Lower lobe of right lung (tissue), 2 donors: ENCODE measurements at regions not wholly inside any gene's neighbourhood (a gene's known extent, or its start where the extent isn't known, plus 50 kb on each side); places are given as distances from the start of the nearest gene placed in this dataset.

ENCODE experiments used
- ATAC-seq, 2 donors: fragments of 200-7000 bp; cut with Tn5 transposase; one replicate each; pipeline ENCODE4 v1.9.1; 2020 to 2022; ENCODE audit warnings: mild to moderate bottlenecking in 2 of 2, moderate library complexity in 2 of 2
- DNase-seq: peaks from one replicate; pipeline ENCODE4 v3.0.0-alpha.2; 2020
- H3K27ac ChIP-seq: fragments of 200-600 bp; one replicate; pipeline ENCODE4 v1.8.0; 2022
- H3K27me3 ChIP-seq: fragments of 200-600 bp; one replicate; pipeline ENCODE4 v1.8.0; 2022; ENCODE audit warnings: low read depth
- H3K36me3 ChIP-seq: fragments of 200-600 bp; one replicate; pipeline ENCODE4 v1.8.0; 2022; ENCODE audit warnings: mild to moderate bottlenecking
- H3K4me1 ChIP-seq: fragments of 200-600 bp; one replicate; pipeline ENCODE4 v1.8.0; 2022
- H3K4me3 ChIP-seq: fragments of 200-600 bp; one replicate; pipeline ENCODE4 v1.8.0; 2022; ENCODE audit warnings: mild to moderate bottlenecking
- H3K9me3 ChIP-seq: fragments of 200-600 bp; one replicate; pipeline ENCODE4 v1.8.0; 2022
- intact Hi-C: fragments of 100-400 bp; cut with DNase I; formaldehyde crosslinking; loops from one replicate; pipeline ENCODE4 v1.11.0; 2022
- TF ChIP-seq, protein P1 (sequence below): fragments of 200-600 bp; IDR thresholded peaks from one replicate; pipeline ENCODE4 v1.8.0; 2022; ENCODE audit warnings: antibody characterized with exemption, mild to moderate bottlenecking
- donor health status: DM: no; HTN: yes; CAD: no; lungs with severe emphysema.

DNA sequence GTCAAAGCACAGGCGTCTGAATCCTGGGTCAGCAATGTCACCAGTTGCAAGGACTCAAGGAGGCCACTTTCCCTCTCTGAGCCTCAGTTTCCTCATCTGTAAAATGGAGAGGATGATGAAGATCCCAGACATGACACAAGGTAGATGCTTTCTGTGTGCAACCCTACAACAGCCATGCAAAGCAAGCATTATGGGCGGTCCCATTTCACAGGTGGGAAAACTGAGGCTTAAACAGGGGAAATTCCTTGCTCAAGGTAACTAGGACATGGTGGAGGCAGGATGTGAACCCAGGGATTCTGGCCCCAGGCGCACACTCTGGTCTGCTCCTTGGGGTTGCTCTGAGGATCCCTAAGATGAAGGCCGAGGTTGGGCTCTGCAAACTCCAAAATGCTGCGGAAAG, 311.0 kb downstream of the PTPRU start:
- Histone ChIP-seq H3K27ac (no peak overlapping the region), H3K9me3 (no peaks in the 10 kb centered on the region), H3K4me1 (no peaks in the 10 kb centered on the region), H3K4me3 (no peak overlapping the region), H3K27me3 (no peaks in the 10 kb centered on the region), H3K36me3 (no peaks in the 10 kb centered on the region)
- DNase-seq (no peak), ATAC-seq (no peak)
- TF ChIP-seq, protein P1, sequence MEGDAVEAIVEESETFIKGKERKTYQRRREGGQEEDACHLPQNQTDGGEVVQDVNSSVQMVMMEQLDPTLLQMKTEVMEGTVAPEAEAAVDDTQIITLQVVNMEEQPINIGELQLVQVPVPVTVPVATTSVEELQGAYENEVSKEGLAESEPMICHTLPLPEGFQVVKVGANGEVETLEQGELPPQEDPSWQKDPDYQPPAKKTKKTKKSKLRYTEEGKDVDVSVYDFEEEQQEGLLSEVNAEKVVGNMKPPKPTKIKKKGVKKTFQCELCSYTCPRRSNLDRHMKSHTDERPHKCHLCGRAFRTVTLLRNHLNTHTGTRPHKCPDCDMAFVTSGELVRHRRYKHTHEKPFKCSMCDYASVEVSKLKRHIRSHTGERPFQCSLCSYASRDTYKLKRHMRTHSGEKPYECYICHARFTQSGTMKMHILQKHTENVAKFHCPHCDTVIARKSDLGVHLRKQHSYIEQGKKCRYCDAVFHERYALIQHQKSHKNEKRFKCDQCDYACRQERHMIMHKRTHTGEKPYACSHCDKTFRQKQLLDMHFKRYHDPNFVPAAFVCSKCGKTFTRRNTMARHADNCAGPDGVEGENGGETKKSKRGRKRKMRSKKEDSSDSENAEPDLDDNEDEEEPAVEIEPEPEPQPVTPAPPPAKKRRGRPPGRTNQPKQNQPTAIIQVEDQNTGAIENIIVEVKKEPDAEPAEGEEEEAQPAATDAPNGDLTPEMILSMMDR = no peak
- intact Hi-C loops = no loop called here

DNA sequence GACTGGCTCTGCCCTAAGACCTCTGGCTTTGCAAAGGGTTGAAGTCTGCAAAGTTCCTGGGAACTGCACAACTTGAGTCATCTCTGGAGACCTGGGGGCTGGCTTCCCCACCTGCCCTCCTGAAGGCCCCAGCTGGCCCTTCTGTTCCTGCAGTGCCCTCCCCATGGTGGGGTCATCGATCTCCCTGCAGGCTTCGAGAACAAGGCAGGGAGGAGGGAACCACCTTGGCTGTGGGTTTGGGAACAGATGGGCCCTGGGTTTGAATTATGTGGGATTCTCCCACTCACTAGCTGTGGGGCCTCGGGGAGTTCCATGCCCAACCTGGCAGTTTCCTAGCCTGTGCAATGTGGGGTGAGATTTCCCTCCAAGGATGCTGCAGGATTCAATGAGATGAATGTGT, 310.2 kb downstream of the PTPRU start:
- Histone ChIP-seq H3K4me3 (no peak overlapping the region), H3K9me3 (no peaks in the 10 kb centered on the region), H3K4me1 (no peaks in the 10 kb centered on the region), H3K36me3 (no peaks in the 10 kb centered on the region), H3K27me3 (no peaks in the 10 kb centered on the region), H3K27ac (no peak overlapping the region)
- intact Hi-C loops = no loop called here
- no peak for ATAC-seq
- DNase-seq = no peak
- TF ChIP-seq, protein P1 = no peak

DNA sequence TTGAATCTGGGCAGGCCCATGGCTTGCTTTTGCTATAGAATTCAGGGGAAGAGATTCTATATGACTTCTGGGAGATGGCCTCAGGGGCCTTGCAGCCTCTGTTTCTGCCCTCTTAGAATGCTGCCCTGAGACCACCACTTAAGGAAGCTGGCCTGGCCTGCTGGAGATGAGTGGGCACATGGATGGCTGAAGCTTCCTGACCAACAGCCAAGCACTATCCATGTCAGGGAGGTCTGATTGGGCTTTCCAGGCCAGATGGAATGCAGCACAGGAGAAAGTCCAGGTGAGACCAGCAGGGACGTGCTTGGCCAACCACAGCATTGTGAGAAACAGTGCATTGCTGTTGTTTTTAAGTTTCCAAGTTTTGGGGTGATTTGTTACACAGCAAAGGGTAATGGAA, 308.1 kb downstream of the PTPRU start:
- Histone ChIP-seq H3K27me3 (peaks cover 6% of the 10 kb centered on the region), H3K36me3 (no peaks in the 10 kb centered on the region), H3K4me1 (no peaks in the 10 kb centered on the region), H3K4me3 (no peak overlapping the region), H3K9me3 (no peaks in the 10 kb centered on the region), H3K27ac (no peak overlapping the region)
- intact Hi-C loops = no loop called here
- TF ChIP-seq, protein P1 = no peak
- DNase-seq (no peak), ATAC-seq (no peak)

DNA sequence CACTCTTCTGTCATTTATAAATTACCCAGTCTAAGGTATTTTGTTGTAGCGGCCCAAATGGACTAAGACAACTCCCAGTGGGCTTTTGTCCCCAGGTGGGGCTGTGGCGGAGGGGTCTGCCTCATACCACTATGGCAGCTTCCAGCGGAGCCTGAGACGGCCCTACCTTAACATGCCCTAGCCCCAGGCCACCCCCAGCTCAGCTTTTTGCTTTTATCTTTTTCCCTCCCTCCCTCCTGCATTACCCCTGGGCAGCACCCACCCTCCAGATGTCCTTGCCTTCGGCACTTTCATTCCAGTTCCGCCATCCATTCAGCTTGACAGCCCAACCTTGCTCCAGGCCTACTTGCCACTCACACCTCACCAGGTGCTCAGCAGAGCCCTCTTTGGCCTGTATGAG, 307.3 kb downstream of the PTPRU start:
- DNase-seq (no peak), ATAC-seq (no peak)
- intact Hi-C loops = no loop called here
- Histone ChIP-seq H3K9me3 (no peaks in the 10 kb centered on the region), H3K4me3 (no peak overlapping the region), H3K27me3 (peaks cover 6% of the 10 kb centered on the region), H3K36me3 (no peaks in the 10 kb centered on the region), H3K27ac (no peak overlapping the region), H3K4me1 (no peaks in the 10 kb centered on the region)
- TF ChIP-seq, protein P1 = no peak

- ATAC-seq (no peak), DNase-seq (no peak)
- Histone ChIP-seq H3K27me3 (peaks cover 6% of the 10 kb centered on the region), H3K27ac (no peak overlapping the region), H3K4me1 (no peaks in the 10 kb centered on the region), H3K36me3 (no peaks in the 10 kb centered on the region), H3K9me3 (no peaks in the 10 kb centered on the region), H3K4me3 (no peak overlapping the region)
- intact Hi-C loops = no loop called here
- TF ChIP-seq, protein P1 = no peak
Measured at GRCh38 chr1:29542548-29542947, 306.2 kb downstream of the PTPRU start.

GRCh38 chr1:29541631-29542030, 305.3 kb downstream of the PTPRU start:
- intact Hi-C loops = no loop called here
- H3K27ac ChIP-seq = no peak overlapping the region
- H3K36me3 ChIP-seq = no peaks in the 10 kb centered on the region
- H3K4me3 ChIP-seq = no peak overlapping the region
- no peaks in the 10 kb centered on the region for H3K9me3 ChIP-seq
- H3K4me1 ChIP-seq = no peaks in the 10 kb centered on the region
- DNase-seq (no peak), ATAC-seq (no peak)
- peaks cover 6% of the 10 kb centered on the region for H3K27me3 ChIP-seq
- TF ChIP-seq, protein P1 = no peak
